ENCODE measurements at regions not wholly inside any gene's neighbourhood (a gene's known extent, or its start where the extent isn't known, plus 50 kb on each side); places are given as distances from the start of the nearest gene placed in this dataset.
A peak's percentile ranks its signal among the peaks of the same experiment; 100 is the strongest.

DNA sequence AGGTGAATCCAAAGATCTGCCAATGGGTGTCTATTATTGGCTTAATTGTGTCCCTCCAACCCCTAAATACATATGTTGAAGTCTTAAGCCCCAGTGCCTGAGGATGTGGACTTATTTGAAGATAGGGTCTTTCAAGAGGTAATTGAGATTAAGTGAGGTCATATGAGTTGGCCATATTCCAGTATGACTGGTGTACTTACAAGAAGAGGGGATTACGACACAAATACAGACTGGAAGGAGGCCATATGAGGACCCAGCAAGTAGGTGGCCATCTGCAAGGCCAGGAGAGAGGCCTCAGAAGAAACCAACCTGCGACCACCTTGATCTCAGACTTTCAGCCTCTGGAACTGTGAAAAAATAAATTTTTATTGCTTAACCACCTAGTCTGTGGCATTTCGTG lies 121.1 kb upstream of the FN1 start:
- Mint-ChIP-seq H3K4me1 (ENCODE audit: unreplicated experiment) (peaks cover 18% of the 10 kb centered on the region), H3K9me3 (ENCODE audit: unreplicated experiment) (no peaks in the 10 kb centered on the region), H3K36me3 (ENCODE audit: unreplicated experiment) (no peaks in the 10 kb centered on the region), H3K27me3 (ENCODE audit: unreplicated experiment) (no peaks in the 10 kb centered on the region), H3K27ac (ENCODE audit: unreplicated experiment) (no peak overlapping the region), H3K4me3 (ENCODE audit: unreplicated experiment) (no peak overlapping the region)
- no peak for DNase-seq (ENCODE audit: extremely low spot score, unreplicated experiment)
- TF ChIP-seq, protein P1, sequence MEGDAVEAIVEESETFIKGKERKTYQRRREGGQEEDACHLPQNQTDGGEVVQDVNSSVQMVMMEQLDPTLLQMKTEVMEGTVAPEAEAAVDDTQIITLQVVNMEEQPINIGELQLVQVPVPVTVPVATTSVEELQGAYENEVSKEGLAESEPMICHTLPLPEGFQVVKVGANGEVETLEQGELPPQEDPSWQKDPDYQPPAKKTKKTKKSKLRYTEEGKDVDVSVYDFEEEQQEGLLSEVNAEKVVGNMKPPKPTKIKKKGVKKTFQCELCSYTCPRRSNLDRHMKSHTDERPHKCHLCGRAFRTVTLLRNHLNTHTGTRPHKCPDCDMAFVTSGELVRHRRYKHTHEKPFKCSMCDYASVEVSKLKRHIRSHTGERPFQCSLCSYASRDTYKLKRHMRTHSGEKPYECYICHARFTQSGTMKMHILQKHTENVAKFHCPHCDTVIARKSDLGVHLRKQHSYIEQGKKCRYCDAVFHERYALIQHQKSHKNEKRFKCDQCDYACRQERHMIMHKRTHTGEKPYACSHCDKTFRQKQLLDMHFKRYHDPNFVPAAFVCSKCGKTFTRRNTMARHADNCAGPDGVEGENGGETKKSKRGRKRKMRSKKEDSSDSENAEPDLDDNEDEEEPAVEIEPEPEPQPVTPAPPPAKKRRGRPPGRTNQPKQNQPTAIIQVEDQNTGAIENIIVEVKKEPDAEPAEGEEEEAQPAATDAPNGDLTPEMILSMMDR (IDR thresholded peaks at IDR 0.05): no peak

DNA sequence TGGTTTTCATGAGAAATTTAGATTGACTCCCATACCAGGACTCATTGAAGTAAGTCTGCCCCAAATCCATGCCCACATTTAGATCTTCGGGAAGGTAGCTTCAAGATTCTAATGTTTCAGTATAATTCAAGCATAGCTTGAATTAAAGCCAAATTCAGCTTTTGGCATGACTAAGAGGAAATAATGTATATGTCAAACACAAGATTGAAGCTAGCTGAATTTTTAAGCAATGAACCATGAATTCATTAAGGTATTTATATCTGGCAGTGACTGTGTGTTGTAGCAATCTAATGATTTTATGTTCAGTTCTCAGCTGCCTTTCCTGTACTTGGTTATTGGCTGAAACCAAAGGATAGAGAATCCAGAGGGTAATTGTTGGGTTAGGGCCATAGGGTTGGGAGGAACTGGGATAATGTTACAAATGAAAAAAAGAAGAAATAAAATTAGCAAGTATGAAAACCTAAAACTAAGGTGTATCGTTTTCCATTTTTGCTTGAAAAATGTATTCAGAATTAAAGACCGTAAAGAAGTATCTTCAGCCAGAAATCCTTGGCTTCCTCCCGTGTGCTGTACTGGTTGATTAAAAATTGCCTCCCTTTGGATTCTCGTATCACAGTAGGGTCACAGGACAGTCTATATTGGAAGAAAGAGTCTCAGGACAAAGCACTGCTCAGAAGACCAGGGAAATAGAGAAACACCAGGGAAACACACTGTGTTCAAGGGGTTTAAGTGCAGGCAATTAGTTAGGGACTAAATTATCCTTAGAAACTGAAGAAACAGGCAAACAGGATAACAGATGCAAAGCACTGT lies 119.0 kb upstream of the FN1 start:
- peak overlapping the region; percentile 75 for H3K27ac Mint-ChIP-seq (ENCODE audit: unreplicated experiment)

DNA sequence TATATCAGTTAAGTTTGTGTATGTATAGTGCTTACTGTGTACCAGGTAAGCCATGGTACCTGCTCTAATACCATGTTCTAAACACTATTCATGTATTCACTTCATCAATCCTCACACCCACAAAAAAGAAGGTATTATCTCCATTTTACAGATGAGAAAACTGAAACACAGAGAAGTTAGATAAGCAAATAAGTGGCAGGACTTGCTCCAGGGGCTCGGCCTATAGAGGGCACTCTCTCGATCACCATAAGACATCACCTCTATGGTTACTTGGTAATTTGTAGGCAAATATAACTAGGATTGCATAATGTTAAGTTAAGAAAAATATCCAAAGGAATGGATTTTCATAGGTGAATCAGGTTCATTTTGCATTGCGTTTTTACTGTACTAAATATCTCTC lies 118.1 kb upstream of the FN1 start:
- Mint-ChIP-seq H3K4me1 (ENCODE audit: unreplicated experiment) (peaks cover 18% of the 10 kb centered on the region), H3K9me3 (ENCODE audit: unreplicated experiment) (no peaks in the 10 kb centered on the region), H3K36me3 (ENCODE audit: unreplicated experiment) (no peaks in the 10 kb centered on the region), H3K4me3 (ENCODE audit: unreplicated experiment) (no peak overlapping the region), H3K27ac (ENCODE audit: unreplicated experiment) (peak overlapping the region; percentile 75), H3K27me3 (ENCODE audit: unreplicated experiment) (no peaks in the 10 kb centered on the region)
- TF ChIP-seq, protein P1 (IDR thresholded peaks at IDR 0.05): no peak
- no peak for DNase-seq (ENCODE audit: extremely low spot score, unreplicated experiment)

More for the DNA sequence above, 119.0 kb upstream of the FN1 start:
- Mint-ChIP-seq H3K36me3 (ENCODE audit: unreplicated experiment) (no peaks in the 10 kb centered on the region), H3K4me1 (ENCODE audit: unreplicated experiment) (peaks cover 18% of the 10 kb centered on the region), H3K4me3 (ENCODE audit: unreplicated experiment) (no peak overlapping the region), H3K9me3 (ENCODE audit: unreplicated experiment) (no peaks in the 10 kb centered on the region), H3K27me3 (ENCODE audit: unreplicated experiment) (no peaks in the 10 kb centered on the region)
- DNase-seq (ENCODE audit: extremely low spot score, unreplicated experiment): no peak
- TF ChIP-seq, protein P1 (IDR thresholded peaks at IDR 0.05): no peak

DNA sequence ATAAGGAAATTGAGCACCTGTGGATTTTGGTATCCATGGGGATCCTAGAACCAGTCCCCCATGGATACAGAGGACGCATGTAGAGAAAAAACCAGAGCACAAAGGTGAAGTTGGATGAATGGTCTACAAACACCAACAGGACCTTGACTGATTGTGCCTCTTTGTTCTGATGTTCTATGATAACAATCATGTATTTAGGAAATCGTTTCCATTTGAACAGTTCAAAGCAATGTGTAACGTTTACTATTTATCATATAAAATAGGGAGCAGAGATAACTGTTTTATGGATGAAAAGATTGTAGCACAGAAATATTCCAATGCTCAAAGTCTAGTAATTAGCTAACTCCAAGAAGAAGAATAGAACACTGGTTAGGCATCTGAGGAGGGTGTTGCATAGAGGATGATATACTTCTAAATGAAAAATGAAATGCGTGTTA lies 116.3 kb upstream of the FN1 start:
- Mint-ChIP-seq H3K9me3 (ENCODE audit: unreplicated experiment) (no peaks in the 10 kb centered on the region), H3K27me3 (ENCODE audit: unreplicated experiment) (no peaks in the 10 kb centered on the region), H3K4me3 (ENCODE audit: unreplicated experiment) (no peak overlapping the region), H3K27ac (ENCODE audit: unreplicated experiment) (no peak overlapping the region), H3K36me3 (ENCODE audit: unreplicated experiment) (no peaks in the 10 kb centered on the region), H3K4me1 (ENCODE audit: unreplicated experiment) (peaks cover 20% of the 10 kb centered on the region)
- TF ChIP-seq, protein P1 (IDR thresholded peaks at IDR 0.05): no peak
- no peak for DNase-seq (ENCODE audit: extremely low spot score, unreplicated experiment)

DNA sequence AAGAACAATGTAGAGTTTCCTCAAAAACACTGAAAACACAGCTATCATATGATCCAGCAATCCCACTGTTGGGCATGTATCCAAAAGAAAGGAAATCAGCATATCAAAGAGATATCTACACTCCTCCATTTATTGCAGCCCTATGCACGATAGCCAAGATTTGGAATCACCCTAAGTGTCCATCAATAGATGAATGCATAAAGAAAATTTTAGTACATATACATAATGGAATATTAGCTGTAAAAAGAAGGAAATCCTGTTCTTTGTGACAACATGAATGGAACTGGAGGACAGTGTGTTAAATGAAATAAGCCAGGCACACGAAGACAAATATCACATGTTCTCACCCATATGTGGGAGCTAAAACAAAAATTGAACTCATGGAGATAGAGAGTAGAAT lies 114.5 kb upstream of the FN1 start:
- H3K36me3 Mint-ChIP-seq (ENCODE audit: unreplicated experiment): no peaks in the 10 kb centered on the region
- H3K27ac Mint-ChIP-seq (ENCODE audit: unreplicated experiment): no peak overlapping the region
- H3K4me1 Mint-ChIP-seq (ENCODE audit: unreplicated experiment): peaks cover 18% of the 10 kb centered on the region
- TF ChIP-seq, protein P1 (IDR thresholded peaks at IDR 0.05): no peak
- no peaks in the 10 kb centered on the region for H3K27me3 Mint-ChIP-seq (ENCODE audit: unreplicated experiment)
- no peak for DNase-seq (ENCODE audit: extremely low spot score, unreplicated experiment)
- H3K9me3 Mint-ChIP-seq (ENCODE audit: unreplicated experiment): no peaks in the 10 kb centered on the region
- no peak overlapping the region for H3K4me3 Mint-ChIP-seq (ENCODE audit: unreplicated experiment)
